Endothelial cell (in vitro differentiated cells): ENCODE measurements at regions not wholly inside any gene's neighbourhood (a gene's known extent, or its start where the extent isn't known, plus 50 kb on each side); places are given as distances from the start of the nearest gene placed in this dataset.

Experiments used
- DNase-seq: peaks from one replicate; pipeline ENCODE4 v3.0.0; 2021; ENCODE audit warnings: low spot score
- H3K27ac Mint-ChIP-seq: one replicate; pipeline ENCODE4 v1.8.0; 2021; ENCODE audit warnings: mixed read lengths, inconsistent platforms; ENCODE audit not compliant: unreplicated experiment
- H3K27me3 Mint-ChIP-seq: one replicate; pipeline ENCODE4 v1.8.0; 2021; ENCODE audit warnings: mild to moderate bottlenecking, moderate library complexity, mixed read lengths, inconsistent platforms; ENCODE audit not compliant: unreplicated experiment
- H3K36me3 Mint-ChIP-seq: one replicate; pipeline ENCODE4 v1.8.0; 2021; ENCODE audit warnings: mild to moderate bottlenecking, low read depth, mixed read lengths, inconsistent platforms; ENCODE audit not compliant: unreplicated experiment
- H3K4me1 Mint-ChIP-seq: one replicate; pipeline ENCODE4 v1.8.0; 2021; ENCODE audit warnings: mild to moderate bottlenecking, mixed read lengths, inconsistent platforms; ENCODE audit not compliant: unreplicated experiment
- H3K4me3 Mint-ChIP-seq: one replicate; pipeline ENCODE4 v1.8.0; 2021; ENCODE audit warnings: mild to moderate bottlenecking, mixed read lengths, inconsistent platforms; ENCODE audit not compliant: unreplicated experiment
- H3K9me3 Mint-ChIP-seq: one replicate; pipeline ENCODE4 v1.8.0; 2021; ENCODE audit warnings: mixed read lengths, inconsistent platforms; ENCODE audit not compliant: unreplicated experiment
- CTCF ChIP-seq: fragments of 200-600 bp; sonication (generic); IDR thresholded peaks from one replicate; pipeline ENCODE4 v1.5.0; 2021; ENCODE audit warnings: antibody characterized with exemption; ENCODE audit not compliant: unreplicated experiment

DNA sequence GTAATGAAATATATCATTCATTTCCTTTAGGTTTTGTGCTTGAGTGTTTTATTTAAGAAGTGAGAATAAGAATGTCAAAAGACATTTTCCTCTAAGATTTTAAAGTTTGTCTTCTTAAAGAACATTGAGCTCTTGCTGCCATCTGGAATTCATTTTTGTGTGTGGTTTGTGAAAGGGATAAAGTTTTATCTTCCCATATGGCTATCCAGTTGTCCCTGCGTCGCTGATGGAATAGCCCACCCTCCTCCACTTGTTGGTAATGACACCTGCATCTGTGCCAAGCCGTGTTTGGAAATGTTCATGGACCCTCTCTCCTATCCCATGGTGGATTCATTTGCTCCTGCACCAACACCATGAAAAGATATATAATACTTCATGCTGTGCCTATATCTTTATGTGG is 901.5 kb downstream of the BRD1 start:
- Mint-ChIP-seq H3K9me3 (no peaks in the 10 kb centered on the region), H3K4me3 (no peak overlapping the region), H3K27me3 (peaks cover 2% of the 10 kb centered on the region), H3K27ac (no peak overlapping the region), H3K4me1 (no peaks in the 10 kb centered on the region), H3K36me3 (no peaks in the 10 kb centered on the region)
- DNase-seq = no peak
- no peak for TF ChIP-seq CTCF

DNA sequence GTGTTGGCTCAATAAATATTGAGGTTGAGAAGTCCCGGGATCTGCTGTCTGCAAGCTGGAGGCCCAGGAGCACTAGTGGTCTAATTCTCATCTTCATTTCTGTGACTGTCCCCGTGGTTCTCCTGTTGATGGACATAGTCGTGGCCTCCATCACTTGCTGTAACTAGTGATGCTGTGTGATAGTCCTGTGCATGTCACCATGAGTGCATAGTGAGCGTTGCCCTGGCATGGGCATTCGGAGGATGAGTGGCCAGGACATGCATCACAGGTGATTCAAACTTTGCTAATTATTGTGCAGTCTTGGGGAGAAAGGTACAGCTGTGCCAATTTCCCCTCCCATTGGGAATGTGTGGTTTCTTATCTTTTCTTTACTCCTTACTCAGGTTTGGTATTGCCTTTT is 902.2 kb downstream of the BRD1 start:
- H3K4me1 Mint-ChIP-seq = no peaks in the 10 kb centered on the region
- no peak overlapping the region for H3K4me3 Mint-ChIP-seq
- H3K27me3 Mint-ChIP-seq = peaks cover 2% of the 10 kb centered on the region
- H3K9me3 Mint-ChIP-seq = no peaks in the 10 kb centered on the region
- TF ChIP-seq CTCF = no peak
- H3K27ac Mint-ChIP-seq = no peak overlapping the region
- H3K36me3 Mint-ChIP-seq = no peaks in the 10 kb centered on the region
- DNase-seq = no peak

DNA sequence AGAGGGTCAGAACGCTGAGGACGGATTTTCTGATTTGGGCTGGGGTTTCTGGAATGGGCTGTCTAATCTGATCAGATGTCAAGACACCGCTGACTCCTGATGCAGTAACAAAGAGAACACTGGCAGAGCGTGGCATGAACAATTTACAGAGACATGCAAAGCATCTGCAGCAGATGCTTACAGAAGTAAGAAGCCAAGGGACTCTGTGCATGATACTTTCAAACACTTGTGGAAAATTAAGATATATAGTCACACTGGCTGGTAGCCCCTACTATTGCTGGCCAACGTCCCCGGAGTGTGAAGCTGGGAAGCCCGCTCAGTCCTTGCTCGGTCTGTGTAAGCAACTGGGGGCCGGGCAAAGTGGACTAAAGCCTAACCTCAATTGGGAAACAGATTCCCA is 903.7 kb downstream of the BRD1 start:
- no peak for TF ChIP-seq CTCF
- H3K9me3 Mint-ChIP-seq = no peaks in the 10 kb centered on the region
- no peaks in the 10 kb centered on the region for H3K27me3 Mint-ChIP-seq
- DNase-seq = no peak
- no peaks in the 10 kb centered on the region for H3K36me3 Mint-ChIP-seq
- no peak overlapping the region for H3K4me3 Mint-ChIP-seq
- H3K4me1 Mint-ChIP-seq = no peaks in the 10 kb centered on the region
- no peak overlapping the region for H3K27ac Mint-ChIP-seq

GRCh38 chr22:48923165-48923865 is 904.4 kb downstream of the BRD1 start:
- no peak overlapping the region for H3K4me3 Mint-ChIP-seq
- no peak for DNase-seq
- no peak overlapping the region for H3K27ac Mint-ChIP-seq
- no peaks in the 10 kb centered on the region for H3K27me3 Mint-ChIP-seq
- no peak for TF ChIP-seq CTCF
- H3K9me3 Mint-ChIP-seq = no peaks in the 10 kb centered on the region
- H3K4me1 Mint-ChIP-seq = peaks cover 5% of the 10 kb centered on the region
- no peaks in the 10 kb centered on the region for H3K36me3 Mint-ChIP-seq

DNA sequence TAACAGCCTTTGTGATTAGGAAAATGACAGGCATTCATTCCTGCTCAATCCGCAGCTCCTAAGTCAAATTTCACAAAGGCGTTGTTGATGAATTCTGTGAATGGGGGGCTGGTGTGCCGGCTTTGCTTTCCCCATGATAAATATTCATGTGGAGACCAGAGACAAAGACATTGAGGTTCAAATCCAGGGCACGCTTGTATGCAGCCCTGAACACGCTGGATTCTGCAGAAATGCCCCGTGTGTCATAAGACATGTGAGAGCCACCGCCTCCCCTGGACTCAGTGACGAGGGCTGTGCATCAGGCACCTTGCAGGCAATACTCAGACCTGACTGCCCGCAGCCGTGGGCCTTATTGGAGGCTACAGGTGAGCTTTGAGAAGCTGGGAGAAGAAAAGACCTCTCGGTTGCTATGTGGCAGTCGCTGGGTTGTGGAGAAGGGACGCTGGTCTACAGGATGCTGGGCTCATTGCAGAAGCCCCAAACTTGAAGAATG is 906.2 kb downstream of the BRD1 start:
- Mint-ChIP-seq H3K36me3 (no peaks in the 10 kb centered on the region), H3K4me1 (peaks cover 5% of the 10 kb centered on the region), H3K9me3 (no peaks in the 10 kb centered on the region), H3K27ac (no peak overlapping the region), H3K4me3 (no peak overlapping the region), H3K27me3 (no peaks in the 10 kb centered on the region)
- TF ChIP-seq CTCF = no peak
- no peak for DNase-seq
